MG63 (cell line): ENCODE measurements at regions not wholly inside any gene's neighbourhood (a gene's known extent, or its start where the extent isn't known, plus 50 kb on each side); places are given as distances from the start of the nearest gene placed in this dataset.

Experiments
- DNase-seq: peaks from one replicate; pipeline ENCODE4 v3.0.0-alpha.2; 2020
- H3K27me3 ChIP-seq: fragments of 250-450 bp; sonication (Bioruptor Pico); 2 replicates; pipeline ENCODE4 v1.5.1; 2020; ENCODE audit warnings: mild to moderate bottlenecking, moderate library complexity
- H3K36me3 ChIP-seq: fragments of 250-450 bp; sonication (Bioruptor Pico); 2 replicates; pipeline ENCODE4 v1.5.1; 2020; ENCODE audit warnings: mild to moderate bottlenecking, moderate library complexity
- H3K4me3 ChIP-seq: fragments of 250-450 bp; sonication (Bioruptor Pico); 2 replicates; pipeline ENCODE4 v1.5.1; 2020; ENCODE audit warnings: mild to moderate bottlenecking, moderate library complexity
- H3K9me3 ChIP-seq: fragments of 250-450 bp; sonication (Bioruptor Pico); 2 replicates; pipeline ENCODE4 v1.5.1; 2020; ENCODE audit warnings: mild to moderate bottlenecking, moderate library complexity

GRCh38 chr5:166428264-166428803 lies 1863.1 kb upstream of the WWC1 start:
- Histone ChIP-seq H3K36me3 (no peaks in the 10 kb centered on the region), H3K4me3 (no peak overlapping the region), H3K9me3 (no peaks in the 10 kb centered on the region; the same call in 1 of the 2 replicates), H3K27me3 (no peaks in the 10 kb centered on the region; the same call in 1 of the 2 replicates)
- no peak for DNase-seq

- no peaks in the 10 kb centered on the region; the same call in 1 of the 2 replicates for H3K27me3 ChIP-seq
- H3K4me3 ChIP-seq: no peak overlapping the region
- DNase-seq: no peak
- H3K36me3 ChIP-seq: no peaks in the 10 kb centered on the region
- H3K9me3 ChIP-seq: no peaks in the 10 kb centered on the region
These were observed 1860.7 kb upstream of the WWC1 start for GRCh38 chr5:166430491-166431319.

- H3K4me3 ChIP-seq: no peak overlapping the region
- H3K36me3 ChIP-seq: no peaks in the 10 kb centered on the region
- H3K27me3 ChIP-seq: no peaks in the 10 kb centered on the region; the same call in 1 of the 2 replicates
- DNase-seq: no peak
- H3K9me3 ChIP-seq: no peaks in the 10 kb centered on the region
These were observed 1860.0 kb upstream of the WWC1 start for GRCh38 chr5:166431456-166431855.

- no peaks in the 10 kb centered on the region for H3K9me3 ChIP-seq
- DNase-seq: no peak
These were observed 1857.8 kb upstream of the WWC1 start for GRCh38 chr5:166433679-166434078.

GRCh38 chr5:166436872-166437271 lies 1854.6 kb upstream of the WWC1 start:
- no peak overlapping the region for H3K4me3 ChIP-seq
- no peaks in the 10 kb centered on the region for H3K36me3 ChIP-seq
- H3K9me3 ChIP-seq: no peaks in the 10 kb centered on the region
- no peaks in the 10 kb centered on the region for H3K27me3 ChIP-seq
- DNase-seq: no peak

More at GRCh38 chr5:166433679-166434078, 1857.8 kb upstream of the WWC1 start:
- no peaks in the 10 kb centered on the region; the same call in 1 of the 2 replicates for H3K27me3 ChIP-seq
- no peak overlapping the region for H3K4me3 ChIP-seq
- no peaks in the 10 kb centered on the region for H3K36me3 ChIP-seq

GRCh38 chr5:166486348-166486747 lies 1805.1 kb upstream of the WWC1 start:
- no peak for DNase-seq
- Histone ChIP-seq H3K4me3 (no peak overlapping the region), H3K36me3 (no peaks in the 10 kb centered on the region), H3K9me3 (0 out of 2 replicates have a peak, but pooled peaks cover 2% of the 10 kb centered on the region), H3K27me3 (no peaks in the 10 kb centered on the region)

- Histone ChIP-seq H3K4me3 (no peak overlapping the region), H3K36me3 (no peaks in the 10 kb centered on the region), H3K27me3 (no peaks in the 10 kb centered on the region), H3K9me3 (no peaks in the 10 kb centered on the region)
- DNase-seq: no peak
These were observed 1802.9 kb upstream of the WWC1 start for GRCh38 chr5:166488560-166488959.

- no peaks in the 10 kb centered on the region for H3K9me3 ChIP-seq
- no peak overlapping the region for H3K4me3 ChIP-seq
- no peaks in the 10 kb centered on the region; the same call in 1 of the 2 replicates for H3K27me3 ChIP-seq
- no peak for DNase-seq
- H3K36me3 ChIP-seq: no peaks in the 10 kb centered on the region
These were observed 1798.4 kb upstream of the WWC1 start for GRCh38 chr5:166493040-166493439.

- no peaks in the 10 kb centered on the region for H3K9me3 ChIP-seq
- H3K36me3 ChIP-seq: no peaks in the 10 kb centered on the region
- no peak for DNase-seq
- no peak overlapping the region for H3K4me3 ChIP-seq
- no peaks in the 10 kb centered on the region; the same call in 1 of the 2 replicates for H3K27me3 ChIP-seq
These were observed 1797.8 kb upstream of the WWC1 start for GRCh38 chr5:166493612-166494011.

- Histone ChIP-seq H3K9me3 (no peaks in the 10 kb centered on the region), H3K4me3 (no peak overlapping the region), H3K36me3 (no peaks in the 10 kb centered on the region), H3K27me3 (no peaks in the 10 kb centered on the region; the same call in 1 of the 2 replicates)
- DNase-seq: no peak
These were observed 1793.8 kb upstream of the WWC1 start for GRCh38 chr5:166497496-166498104.

- no peak overlapping the region for H3K4me3 ChIP-seq
- H3K27me3 ChIP-seq: no peaks in the 10 kb centered on the region; the same call in 1 of the 2 replicates
- H3K9me3 ChIP-seq: no peaks in the 10 kb centered on the region
- DNase-seq: no peak
- H3K36me3 ChIP-seq: no peaks in the 10 kb centered on the region
These were observed 1791.8 kb upstream of the WWC1 start for GRCh38 chr5:166499447-166500240.

- DNase-seq: no peak
- no peaks in the 10 kb centered on the region for H3K9me3 ChIP-seq
- H3K4me3 ChIP-seq: no peak overlapping the region
- H3K27me3 ChIP-seq: no peaks in the 10 kb centered on the region
- no peaks in the 10 kb centered on the region for H3K36me3 ChIP-seq
These were observed 1787.9 kb upstream of the WWC1 start for GRCh38 chr5:166503506-166503905.

GRCh38 chr5:166505067-166505466 lies 1786.4 kb upstream of the WWC1 start:
- Histone ChIP-seq H3K9me3 (no peaks in the 10 kb centered on the region), H3K4me3 (no peak overlapping the region), H3K36me3 (no peaks in the 10 kb centered on the region), H3K27me3 (no peaks in the 10 kb centered on the region)
- DNase-seq: no peak

- no peak for DNase-seq
- H3K4me3 ChIP-seq: no peak overlapping the region
- H3K9me3 ChIP-seq: no peaks in the 10 kb centered on the region
- no peaks in the 10 kb centered on the region for H3K36me3 ChIP-seq
- H3K27me3 ChIP-seq: no peaks in the 10 kb centered on the region
These were observed 1785.9 kb upstream of the WWC1 start for GRCh38 chr5:166505544-166505943.

GRCh38 chr5:166507810-166508425 lies 1783.5 kb upstream of the WWC1 start:
- DNase-seq: no peak
- H3K36me3 ChIP-seq: no peaks in the 10 kb centered on the region
- H3K9me3 ChIP-seq: no peaks in the 10 kb centered on the region
- no peaks in the 10 kb centered on the region for H3K27me3 ChIP-seq
- no peak overlapping the region for H3K4me3 ChIP-seq

- Histone ChIP-seq H3K9me3 (no peaks in the 10 kb centered on the region), H3K27me3 (no peaks in the 10 kb centered on the region), H3K36me3 (no peaks in the 10 kb centered on the region), H3K4me3 (no peak overlapping the region)
- DNase-seq: no peak
These were observed 1782.4 kb upstream of the WWC1 start for GRCh38 chr5:166509085-166509484.
